ENCODE measurements at regions not wholly inside any gene's neighbourhood (a gene's known extent, or its start where the extent isn't known, plus 50 kb on each side); places are given as distances from the start of the nearest gene placed in this dataset.

DNA sequence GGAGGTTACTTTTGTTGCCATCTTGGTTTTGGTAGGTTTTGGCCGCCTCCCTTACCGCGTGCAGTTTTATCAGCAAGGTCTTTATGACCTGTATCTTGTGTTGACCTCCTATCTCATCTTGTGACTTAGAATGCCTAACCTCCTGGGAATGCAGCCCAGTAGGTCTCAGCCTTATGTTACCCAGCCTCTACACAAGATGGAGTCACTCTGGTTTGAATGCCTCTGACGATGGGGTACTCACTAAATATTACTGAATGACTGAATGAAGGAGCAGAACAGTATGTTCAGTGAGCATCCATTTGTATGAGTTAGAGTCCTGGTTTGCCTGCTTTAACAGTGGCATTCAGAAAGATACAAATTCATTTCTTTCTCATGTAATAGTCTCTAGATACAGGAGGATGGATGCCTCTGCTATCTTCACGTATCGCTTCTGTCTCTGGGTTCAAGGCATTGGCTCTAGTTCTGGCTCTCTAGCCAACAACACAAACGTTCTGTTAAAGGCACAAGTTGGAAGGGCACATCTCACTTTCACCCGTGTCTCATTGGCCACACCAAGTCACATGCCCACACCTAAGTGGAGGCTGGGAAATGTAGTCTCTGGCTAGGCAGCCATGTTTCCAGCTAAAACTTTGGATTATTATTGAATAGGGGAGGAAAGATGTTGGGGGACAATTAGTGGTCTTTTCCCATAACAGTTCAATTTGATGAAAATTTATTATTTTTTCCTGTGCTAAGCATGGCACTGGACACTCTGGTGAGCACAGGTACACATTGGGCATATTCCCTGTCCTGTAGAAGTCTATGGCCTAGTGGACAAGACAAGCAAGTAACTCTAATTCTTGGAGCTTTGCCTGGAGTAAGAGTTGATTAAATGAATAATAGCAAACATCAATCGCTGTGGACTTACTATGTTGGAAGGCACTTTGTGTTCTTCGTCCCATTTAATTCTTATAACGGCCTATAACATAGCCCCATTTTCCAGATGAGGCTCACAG lies 75.2 kb upstream of the RPH3A start:
- TF ChIP-seq, protein P1, sequence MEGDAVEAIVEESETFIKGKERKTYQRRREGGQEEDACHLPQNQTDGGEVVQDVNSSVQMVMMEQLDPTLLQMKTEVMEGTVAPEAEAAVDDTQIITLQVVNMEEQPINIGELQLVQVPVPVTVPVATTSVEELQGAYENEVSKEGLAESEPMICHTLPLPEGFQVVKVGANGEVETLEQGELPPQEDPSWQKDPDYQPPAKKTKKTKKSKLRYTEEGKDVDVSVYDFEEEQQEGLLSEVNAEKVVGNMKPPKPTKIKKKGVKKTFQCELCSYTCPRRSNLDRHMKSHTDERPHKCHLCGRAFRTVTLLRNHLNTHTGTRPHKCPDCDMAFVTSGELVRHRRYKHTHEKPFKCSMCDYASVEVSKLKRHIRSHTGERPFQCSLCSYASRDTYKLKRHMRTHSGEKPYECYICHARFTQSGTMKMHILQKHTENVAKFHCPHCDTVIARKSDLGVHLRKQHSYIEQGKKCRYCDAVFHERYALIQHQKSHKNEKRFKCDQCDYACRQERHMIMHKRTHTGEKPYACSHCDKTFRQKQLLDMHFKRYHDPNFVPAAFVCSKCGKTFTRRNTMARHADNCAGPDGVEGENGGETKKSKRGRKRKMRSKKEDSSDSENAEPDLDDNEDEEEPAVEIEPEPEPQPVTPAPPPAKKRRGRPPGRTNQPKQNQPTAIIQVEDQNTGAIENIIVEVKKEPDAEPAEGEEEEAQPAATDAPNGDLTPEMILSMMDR (IDR thresholded peaks at IDR 0.05) = no peak
- TF ChIP-seq POLR2A (IDR thresholded peaks at IDR 0.05) = no peak

All from adrenal gland (tissue), 5 donors.